ENCODE measurements at regions not wholly inside any gene's neighbourhood (a gene's known extent, or its start where the extent isn't known, plus 50 kb on each side); places are given as distances from the start of the nearest gene placed in this dataset.

- TF ChIP-seq POLR2A (IDR thresholded peaks at IDR 0.05) = no peak
- TF ChIP-seq CTCF (IDR thresholded peaks at IDR 0.05) = no peak
Observed at GRCh38 chr7:50856231-50856630, 73.5 kb upstream of the GRB10 start.
